NCI-H146 treated with DMSO at 0.1 percent for 48 hours (cell line): ENCODE measurements at regions not wholly inside any gene's neighbourhood (a gene's known extent, or its start where the extent isn't known, plus 50 kb on each side); places are given as distances from the start of the nearest gene placed in this dataset.

Experiments used
- DNase-seq: peaks from one replicate; lab custom pipeline; 2025; ENCODE audit not compliant: unreplicated experiment; lab: John Stamatoyannopoulos, UW

GRCh38 chr10:83647526-83647925, 491.8 kb upstream of the GHITM start:
- no peak for DNase-seq

DNA sequence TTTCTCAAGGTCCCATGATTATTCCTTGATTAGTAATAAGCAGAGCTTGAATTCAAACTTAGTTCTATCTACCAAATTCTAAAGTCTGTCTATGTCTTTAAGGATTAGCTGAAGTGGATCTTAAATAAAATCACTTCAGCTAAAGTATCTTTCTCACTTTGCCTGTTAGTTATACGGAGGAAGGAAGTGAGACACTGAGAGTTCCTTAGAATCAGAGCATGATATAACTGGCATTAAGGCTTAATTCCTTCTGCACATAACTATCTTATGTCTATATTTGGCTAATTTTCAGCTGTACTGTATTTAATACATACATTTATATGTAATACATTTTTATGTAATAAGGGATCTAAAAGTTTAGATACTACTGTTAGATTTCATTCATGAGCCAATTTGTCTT, 491.1 kb upstream of the GHITM start:
- no peak for DNase-seq

- no peak for DNase-seq
Observed at GRCh38 chr10:83649471-83649870, 489.8 kb upstream of the GHITM start.

DNA sequence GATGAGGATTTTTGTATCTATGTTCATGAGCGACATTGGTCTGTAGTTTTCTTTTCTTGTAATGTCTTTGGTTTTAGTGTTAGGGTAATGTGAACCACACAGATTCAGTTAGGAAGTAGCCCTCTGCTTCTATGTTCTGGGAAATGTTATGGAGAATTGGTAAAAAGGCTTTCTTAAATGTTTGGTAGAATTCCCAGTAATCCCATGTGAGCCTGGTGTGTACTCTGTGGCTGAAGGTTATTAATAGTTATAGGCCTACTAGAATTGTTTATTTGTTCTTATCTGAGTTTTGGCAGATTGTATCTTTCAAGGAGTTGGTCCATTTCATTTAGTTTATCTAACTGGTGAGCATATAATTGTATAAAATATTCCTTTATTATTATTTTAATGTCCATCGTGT, 484.6 kb upstream of the GHITM start:
- no peak for DNase-seq

GRCh38 chr10:83656924-83657323, 482.4 kb upstream of the GHITM start:
- no peak for DNase-seq

- DNase-seq, result no peak
Observed at GRCh38 chr10:83657487-83657886, 481.8 kb upstream of the GHITM start.

DNA sequence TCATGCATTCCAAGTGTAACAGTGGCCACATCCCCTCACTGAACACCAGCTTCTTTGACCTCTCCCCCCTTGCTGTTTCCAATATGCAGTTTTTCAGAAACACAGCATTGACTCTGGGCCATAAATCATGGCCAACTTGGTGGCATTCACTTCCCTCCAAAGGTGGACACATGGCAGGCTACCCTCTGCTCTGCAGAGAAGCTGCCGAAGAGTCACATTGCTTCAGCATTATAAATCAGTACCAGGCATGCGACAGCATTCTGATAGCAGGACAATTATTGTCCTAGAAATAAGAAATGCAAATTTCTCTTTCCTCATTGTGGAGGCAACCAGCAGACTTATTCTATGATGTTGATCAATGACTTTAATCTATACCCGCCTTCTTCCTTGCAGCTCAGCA, 475.4 kb upstream of the GHITM start:
- DNase-seq, result no peak

GRCh38 chr10:83666762-83667161, 472.5 kb upstream of the GHITM start:
- DNase-seq, result no peak

DNA sequence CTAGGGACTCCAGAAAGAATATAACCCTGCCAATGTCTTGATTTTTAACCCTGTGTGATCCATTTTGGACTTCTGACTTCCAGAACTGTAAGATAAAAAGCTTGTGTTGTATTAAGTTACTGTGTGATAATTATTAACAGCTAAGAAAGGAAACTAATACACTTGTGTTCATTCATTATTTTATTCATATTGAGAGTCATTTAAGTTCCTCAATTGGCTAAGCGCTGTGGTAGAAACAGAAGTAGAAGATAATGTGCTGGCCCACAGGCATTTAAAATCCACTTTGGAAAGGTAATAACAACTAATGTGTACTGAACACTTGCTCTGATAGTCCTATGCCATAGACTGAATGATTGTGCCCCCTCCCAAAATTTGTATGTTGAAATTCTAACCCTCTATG, 471.7 kb upstream of the GHITM start:
- DNase-seq, result no peak

- no peak for DNase-seq
Observed at GRCh38 chr10:83673316-83673715, 466.0 kb upstream of the GHITM start.

DNA sequence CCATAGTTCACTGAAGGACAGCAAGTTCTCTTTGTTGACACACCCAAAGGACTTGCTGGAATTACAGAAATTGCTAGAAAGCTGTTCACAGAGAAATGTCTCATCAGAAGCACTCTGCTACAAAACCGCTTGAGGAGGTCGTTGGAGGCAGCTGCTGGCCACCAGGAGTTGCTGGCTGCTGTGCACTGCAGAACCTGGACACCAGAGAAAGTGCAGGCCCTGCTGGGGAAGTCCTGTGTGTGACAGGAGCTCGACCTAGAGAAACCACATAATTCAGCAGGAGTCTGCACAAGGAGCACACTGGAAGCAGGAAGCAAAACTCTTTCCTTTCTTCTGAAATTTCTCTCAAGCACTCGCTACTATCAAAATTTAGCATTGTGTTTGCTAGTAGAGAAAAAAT, 461.5 kb upstream of the GHITM start:
- DNase-seq, result no peak

- DNase-seq, result no peak
Observed at GRCh38 chr10:83678850-83679249, 460.5 kb upstream of the GHITM start.

- no peak for DNase-seq
Observed at GRCh38 chr10:83680470-83680891, 458.8 kb upstream of the GHITM start.

DNA sequence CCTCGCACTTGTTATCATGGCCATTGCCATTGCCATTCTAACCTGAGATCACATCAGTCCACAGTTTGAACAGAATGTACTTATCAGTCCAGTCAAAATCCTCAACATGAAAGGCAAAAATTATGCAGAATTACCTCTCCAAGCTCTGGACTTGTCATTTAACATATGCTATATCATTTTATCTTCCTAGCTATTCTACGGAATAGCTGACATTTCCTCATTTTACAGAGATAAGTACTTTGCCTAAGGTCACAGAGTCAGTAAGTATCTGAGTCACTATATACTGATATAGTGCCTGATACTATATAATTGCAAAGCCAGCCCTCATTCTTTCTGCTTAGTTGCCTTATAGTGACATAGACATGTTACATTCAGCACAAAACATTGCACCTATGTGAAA, 456.9 kb upstream of the GHITM start:
- no peak for DNase-seq

GRCh38 chr10:83685458-83685857, 453.9 kb upstream of the GHITM start:
- DNase-seq, result no peak

GRCh38 chr10:83691791-83692596, 447.3 kb upstream of the GHITM start:
- no peak for DNase-seq

GRCh38 chr10:83698899-83699298, 440.4 kb upstream of the GHITM start:
- no peak for DNase-seq

DNA sequence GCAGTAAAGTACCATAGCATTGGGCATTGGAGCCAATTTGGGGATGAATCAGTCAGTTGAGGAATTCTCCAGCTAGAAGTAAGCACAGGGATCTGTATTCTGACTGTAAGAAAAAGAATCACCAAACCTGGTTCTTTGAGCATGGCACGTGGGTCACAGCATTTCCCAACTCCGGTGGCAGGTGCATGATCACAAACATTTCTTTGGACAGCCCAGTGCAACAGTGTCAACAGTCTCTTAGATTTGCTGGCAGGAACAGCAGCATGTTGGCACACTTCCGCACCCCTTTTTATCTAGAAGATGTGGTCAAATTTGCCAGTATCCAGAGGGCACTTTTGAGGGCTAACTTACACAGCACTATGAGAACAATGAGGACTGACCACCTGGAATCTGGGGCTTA, 437.5 kb upstream of the GHITM start:
- no peak for DNase-seq

DNA sequence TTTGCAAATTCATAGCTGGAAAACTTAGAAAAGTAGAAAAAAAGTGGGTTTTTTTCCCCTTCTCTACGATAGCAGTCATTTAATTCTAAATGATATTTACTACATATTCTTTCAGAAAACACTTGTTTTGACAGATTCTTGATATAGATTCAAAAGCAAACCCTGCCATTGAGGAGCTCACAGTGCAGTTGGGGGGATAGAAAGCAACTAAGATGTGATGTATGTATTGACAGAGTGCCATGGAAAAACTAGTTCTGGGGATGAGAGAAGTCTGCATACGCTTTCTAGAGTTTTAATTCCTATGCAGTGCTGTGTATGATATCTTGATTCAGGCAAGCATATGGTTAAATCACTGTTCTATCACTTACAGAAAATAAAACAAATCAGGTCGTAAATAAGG, 436.6 kb upstream of the GHITM start:
- no peak for DNase-seq

- DNase-seq, result no peak
Observed at GRCh38 chr10:83706120-83706519, 433.2 kb upstream of the GHITM start.

DNA sequence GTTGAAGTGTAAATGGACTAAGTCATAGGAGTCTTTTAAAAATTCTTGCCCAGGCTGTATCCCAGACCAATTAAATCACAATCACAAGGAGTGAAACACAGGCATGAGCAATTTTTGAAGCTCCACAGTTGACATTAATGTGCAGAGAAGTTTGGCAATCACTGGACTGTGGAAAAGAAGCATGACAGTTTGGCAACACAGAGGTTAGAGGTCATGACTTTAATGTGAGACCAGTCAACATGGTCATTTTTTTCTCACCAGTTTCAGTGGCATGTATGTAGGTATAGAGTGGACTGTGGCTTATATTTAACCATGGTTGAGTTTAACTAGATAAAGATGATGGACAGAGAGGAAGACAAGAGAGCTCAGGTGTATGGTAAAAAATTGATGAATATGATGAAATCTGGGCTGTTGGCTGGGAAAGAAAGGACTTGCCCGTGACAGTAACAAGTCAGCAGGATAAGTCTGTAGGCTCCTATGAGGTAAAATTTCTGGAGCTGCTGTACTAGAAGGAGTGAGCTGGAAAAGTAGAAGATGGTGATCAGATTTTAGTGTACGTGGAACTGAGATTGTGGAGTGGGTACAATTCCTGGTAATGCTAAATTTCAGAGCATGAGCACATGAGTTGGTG, 432.2 kb upstream of the GHITM start:
- no peak for DNase-seq

- no peak for DNase-seq
Observed at GRCh38 chr10:83713423-83713822, 425.9 kb upstream of the GHITM start.

DNA sequence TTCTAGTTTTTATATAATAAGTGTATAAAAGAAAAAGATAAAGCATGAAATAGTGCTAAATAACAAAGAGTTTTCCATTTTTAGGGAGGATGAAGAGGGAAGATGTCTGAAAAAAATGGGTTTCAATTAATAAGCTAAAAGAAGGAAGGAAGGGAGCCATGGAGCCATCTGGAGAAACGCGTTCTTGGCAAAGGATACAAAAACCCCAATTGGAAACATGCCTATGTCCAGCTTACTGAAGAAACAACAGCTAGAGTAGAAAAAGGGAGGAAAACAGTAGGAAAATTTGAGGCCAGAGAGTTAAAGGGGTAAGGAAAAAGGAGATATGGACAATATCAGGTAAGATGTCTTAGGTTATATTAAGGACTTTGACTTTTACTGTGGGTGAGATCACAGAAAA, 416.2 kb upstream of the GHITM start:
- DNase-seq, result no peak
